ENCODE measurements at regions not wholly inside any gene's neighbourhood (a gene's known extent, or its start where the extent isn't known, plus 50 kb on each side); places are given as distances from the start of the nearest gene placed in this dataset.

GRCh38 chr10:106044503-106044902 lies 1120.0 kb downstream of the SORCS1 start:
- Histone ChIP-seq H3K4me1 (replicated peaks in 1 of 4; ENCODE audit: control insufficient read depth in 3 of 4, insufficient read depth in 4 of 4, low read length in 3 of 4) (no peaks in the 10 kb centered on the region; a peak in 1 of 7 replicates), H4K8ac (ENCODE audit: extremely low read depth, insufficient read depth, low read length) (no peak overlapping the region), H3K9ac (replicated peaks in 1 of 4; ENCODE audit: extremely low read depth in 1 of 4, low read depth in 3 of 4, low read length in 3 of 4) (no peak overlapping the region), H3K27me3 (replicated peaks in 1 of 4; ENCODE audit: control insufficient read depth in 3 of 4, extremely low read depth in 1 of 4, insufficient read depth in 3 of 4, low read length in 3 of 4) (no peaks in the 10 kb centered on the region), H3K23ac (ENCODE audit: insufficient read length) (no peak overlapping the region), H3K56ac (replicated peaks; ENCODE audit: insufficient read length, low read depth, low read length) (no peak overlapping the region), H2BK20ac (ENCODE audit: low read length) (no peak overlapping the region), H3K36me3 (ENCODE audit: control insufficient read depth in 2 of 4, insufficient read depth in 4 of 4, low read length in 3 of 4) (no peaks in the 10 kb centered on the region), H4K91ac (replicated peaks; ENCODE audit: insufficient read length, low read length) (no peak overlapping the region), H3K9me3 (ENCODE audit: insufficient read depth in 2 of 2, low read depth in 1 of 2, low read length in 1 of 2) (no peaks in the 10 kb centered on the region), H3K18ac (ENCODE audit: extremely low read depth, low read length) (no peak overlapping the region), H4K5ac (ENCODE audit: insufficient read length, low read depth, low read length) (no peak overlapping the region), H2AFZ (ENCODE audit: low read length) (no peak overlapping the region), H3K4ac (replicated peaks; ENCODE audit: insufficient read length, low read depth, low read length) (no peak overlapping the region), H2AK5ac (ENCODE audit: low read depth, low read length) (no peak overlapping the region), H3K14ac (ENCODE audit: insufficient read length) (no peak overlapping the region), H2BK5ac (ENCODE audit: low read depth, low read length) (no peak overlapping the region), H3K27ac (ENCODE audit: low read depth, low read length) (no peak overlapping the region), H4K20me1 (replicated peaks in 1 of 2; ENCODE audit: control insufficient read depth in 1 of 2, insufficient read depth in 2 of 2, low read length in 2 of 2) (no peaks in the 10 kb centered on the region), H3K79me1 (ENCODE audit: low read depth, low read length) (no peaks in the 10 kb centered on the region), H3K79me2 (ENCODE audit: control insufficient read depth in 1 of 2, insufficient read depth in 2 of 2, low read length in 2 of 2) (no peaks in the 10 kb centered on the region), H2BK120ac (replicated peaks; ENCODE audit: low read depth, low read length) (no peak overlapping the region), H2BK12ac (ENCODE audit: low read depth, low read length) (no peak overlapping the region), H3K4me3 (ENCODE audit: extremely low read depth in 1 of 4, insufficient read depth in 2 of 4, low read depth in 3 of 4, low read length in 4 of 4) (no peak overlapping the region), H2BK15ac (ENCODE audit: low read length) (no peak overlapping the region), H3K23me2 (ENCODE audit: low read depth, low read length) (no peaks in the 10 kb centered on the region), H3K4me2 (ENCODE audit: insufficient read depth in 1 of 2, low read depth in 2 of 2, low read length in 2 of 2) (no peak overlapping the region)
- 88% methylated on average over 2 of the region's 2 CpGs; no CpG with 5 or more reads in 1 of the 2 experiments for WGBS, 2 experiments (ENCODE audit: extremely low coverage in 1 of 2, insufficient coverage in 1 of 2, insufficient read length in 1 of 2, insufficient replicate concordance in 2 of 2, low coverage in 1 of 2, low lambda C conversion rate in 2 of 2, missing lambda C conversion rate in 1 of 2)
- no peak for TF ChIP-seq RBBP5 (IDR thresholded peaks at IDR 0.05; ENCODE audit: borderline replicate concordance, low read depth, low read length)
- TF ChIP-seq RFX5 (IDR thresholded peaks at IDR 0.05; ENCODE audit: borderline replicate concordance, low read depth, low read length): no peak
- no peak for TF ChIP-seq CBX5 (IDR thresholded peaks at IDR 0.05; ENCODE audit: low read depth, low read length)
- TF ChIP-seq SRF (IDR thresholded peaks at IDR 0.05; ENCODE audit: low read depth, low read length): no peak
- TF ChIP-seq BACH1 (IDR thresholded peaks at IDR 0.05; ENCODE audit: low read length): no peak
- FAIRE-seq (no peak), DNase-seq (ENCODE audit: low read depth in 1 of 2, low spot score in 2 of 2) (no peak)
- CTCF ChIA-PET (ENCODE audit: partially characterized antibody): interaction anchor here (0.6 kb wide), 1 partner anchor 532 kb away, joined by 6 read pairs; no protein-coding TSS in a partner anchor
- POLR2A ChIA-PET (ENCODE audit: partially characterized antibody): no interaction called here
